Uterus (tissue), 2 donors: ENCODE measurements at regions not wholly inside any gene's neighbourhood (a gene's known extent, or its start where the extent isn't known, plus 50 kb on each side); places are given as distances from the start of the nearest gene placed in this dataset.

Experiments used
- POLR2A ChIP-seq, 2 donors: fragments of 450-650 bp; IDR thresholded peaks; one replicate each; pipeline ENCODE4 v1.6.1; 2016; ENCODE audit warnings: antibody characterized with exemption in 2 of 2, mild to moderate bottlenecking in 1 of 2, moderate library complexity in 1 of 2
- TF ChIP-seq, protein P1 (sequence below), 4 experiments: fragments of 200-600 bp in 2 of 4; fragments of 450-650 bp in 2 of 4; sonication (generic) in 2 of 4; IDR thresholded peaks; one replicate each; pipeline ENCODE4 v1.5.1; 2016 to 2019; ENCODE audit warnings: antibody characterized with exemption in 4 of 4, mild to moderate bottlenecking in 2 of 4, moderate library complexity in 1 of 4

DNA sequence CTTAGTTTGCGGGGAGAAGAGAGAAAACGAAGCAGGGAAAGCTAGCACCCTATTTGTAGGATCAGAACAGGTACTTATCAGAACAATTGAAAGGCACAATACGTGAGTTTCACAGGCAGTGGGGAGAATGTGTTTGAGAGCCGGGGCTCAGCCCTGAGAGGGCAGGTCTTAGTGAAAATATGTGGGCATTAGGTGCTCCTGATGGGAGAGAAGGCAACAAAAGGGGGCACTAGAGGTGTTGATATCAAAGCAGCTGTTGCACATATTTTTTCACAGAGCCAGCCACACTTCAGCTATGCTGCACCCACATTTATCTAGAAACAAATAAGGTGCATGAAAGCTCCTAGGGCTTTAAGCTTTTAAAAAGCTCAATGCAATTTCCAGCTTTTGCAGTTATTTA lies 99.7 kb upstream of the MAN2A1 start:
- TF ChIP-seq, protein P1, sequence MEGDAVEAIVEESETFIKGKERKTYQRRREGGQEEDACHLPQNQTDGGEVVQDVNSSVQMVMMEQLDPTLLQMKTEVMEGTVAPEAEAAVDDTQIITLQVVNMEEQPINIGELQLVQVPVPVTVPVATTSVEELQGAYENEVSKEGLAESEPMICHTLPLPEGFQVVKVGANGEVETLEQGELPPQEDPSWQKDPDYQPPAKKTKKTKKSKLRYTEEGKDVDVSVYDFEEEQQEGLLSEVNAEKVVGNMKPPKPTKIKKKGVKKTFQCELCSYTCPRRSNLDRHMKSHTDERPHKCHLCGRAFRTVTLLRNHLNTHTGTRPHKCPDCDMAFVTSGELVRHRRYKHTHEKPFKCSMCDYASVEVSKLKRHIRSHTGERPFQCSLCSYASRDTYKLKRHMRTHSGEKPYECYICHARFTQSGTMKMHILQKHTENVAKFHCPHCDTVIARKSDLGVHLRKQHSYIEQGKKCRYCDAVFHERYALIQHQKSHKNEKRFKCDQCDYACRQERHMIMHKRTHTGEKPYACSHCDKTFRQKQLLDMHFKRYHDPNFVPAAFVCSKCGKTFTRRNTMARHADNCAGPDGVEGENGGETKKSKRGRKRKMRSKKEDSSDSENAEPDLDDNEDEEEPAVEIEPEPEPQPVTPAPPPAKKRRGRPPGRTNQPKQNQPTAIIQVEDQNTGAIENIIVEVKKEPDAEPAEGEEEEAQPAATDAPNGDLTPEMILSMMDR (IDR thresholded peaks at IDR 0.05), result no peak
- TF ChIP-seq POLR2A (IDR thresholded peaks at IDR 0.05), result no peak
